Right lobe of liver (tissue), 6 donors: ENCODE measurements at regions not wholly inside any gene's neighbourhood (a gene's known extent, or its start where the extent isn't known, plus 50 kb on each side); places are given as distances from the start of the nearest gene placed in this dataset.

Source experiments
- ATAC-seq, 4 donors: fragments of 200-7000 bp; cut with Tn5 transposase; one replicate each; pipeline ENCODE4 v1.9.1; 2020; ENCODE audit warnings: mild to moderate bottlenecking in 4 of 4, moderate library complexity in 4 of 4
- DNase-seq, 3 donors: peaks; one replicate each; pipeline ENCODE4 v3.0.0-alpha.2; 2020
- H3K27ac ChIP-seq, 3 donors: fragments of 200-600 bp; one replicate each; pipeline ENCODE4 v1.8.0; 2022
- H3K27me3 ChIP-seq, 2 donors: fragments of 200-600 bp; one replicate each; pipeline ENCODE4 v1.8.0; 2022
- H3K36me3 ChIP-seq, 4 donors: fragments of 200-600 bp; sonication (generic) in 1 of 4; one replicate each; pipeline versions ENCODE4 v1.5.1 to v1.8.0; 2017 to 2022; ENCODE audit warnings: control low read depth in 1 of 4
- H3K4me1 ChIP-seq, 4 donors: fragments of 200-600 bp; sonication (generic) in 1 of 4; one replicate each; pipeline versions ENCODE4 v1.5.1 to v1.8.0; 2017 to 2022; ENCODE audit warnings: control low read depth in 1 of 4
- H3K4me3 ChIP-seq, 3 donors: fragments of 200-600 bp; one replicate each; pipeline ENCODE4 v1.8.0; 2022
- H3K9me3 ChIP-seq, 4 donors: fragments of 200-600 bp; sonication (generic) in 1 of 4; one replicate each; pipeline versions ENCODE4 v1.5.1 to v1.8.0; 2017 to 2022; ENCODE audit warnings: control low read depth in 1 of 4
- CTCF ChIP-seq, 4 donors: fragments of 200-600 bp in 3 of 4; fragments of 450-650 bp in 1 of 4; IDR thresholded peaks; one replicate each; pipeline versions ENCODE4 v1.5.1 to v1.8.0; 2016 to 2022; ENCODE audit warnings: antibody characterized with exemption in 4 of 4, mild to moderate bottlenecking in 2 of 4
- POLR2A ChIP-seq: fragments of 450-650 bp; IDR thresholded peaks from one replicate; pipeline ENCODE4 v1.6.1; 2017; ENCODE audit warnings: antibody characterized with exemption, mild to moderate bottlenecking
- WGBS: methylation state at CpG from one replicate; pipeline ENCODE4 v1.1.6; 2018; ENCODE audit warnings: low coverage, low lambda C conversion rate; ENCODE audit not compliant: insufficient coverage; ENCODE audit errors: missing lambda C conversion rate; 5-methylcytosine and 5-hydroxymethylcytosine counted together
- intact Hi-C, 2 donors: fragments of 100-400 bp; cut with DNase I; formaldehyde crosslinking; loops; one replicate each; pipeline versions ENCODE4 v1.11.2 to v1.14.1; 2022
- donor health status: DM: no; HTN: yes; CAD: no.
- donor health status: DM: no; HTN: no; CAD: no.
- donor health status: DM: no; HTN: no; CAD: no.
- donor health status: DM: no; HTN: yes; CAD: no.
- donor health status: DM: no; HTN: yes; CAD: no.

- H3K36me3 ChIP-seq: no peaks in the 10 kb centered on the region
- DNase-seq: no peak
- intact Hi-C loops: no loop called here
- no peak for ATAC-seq
- no peak overlapping the region for H3K4me3 ChIP-seq
- no peak for TF ChIP-seq CTCF (IDR thresholded peaks at IDR 0.05)
- TF ChIP-seq POLR2A: no peak
- H3K27me3 ChIP-seq: no peaks in the 10 kb centered on the region
- H3K4me1 ChIP-seq: no peaks in the 10 kb centered on the region
- H3K27ac ChIP-seq: no peak overlapping the region
- 73% methylated on average over 2 of the region's 2 CpGs for WGBS
- no peaks in the 10 kb centered on the region for H3K9me3 ChIP-seq
Observed at GRCh38 chr3:193827871-193828270, 234.9 kb downstream of the OPA1 start.

GRCh38 chr3:193828477-193828876 is 235.5 kb downstream of the OPA1 start:
- TF ChIP-seq CTCF (IDR thresholded peaks at IDR 0.05): no peak
- TF ChIP-seq POLR2A: no peak
- no peaks in the 10 kb centered on the region for H3K4me1 ChIP-seq
- ATAC-seq: no peak
- H3K36me3 ChIP-seq: no peaks in the 10 kb centered on the region
- no peak overlapping the region for H3K27ac ChIP-seq
- 92% methylated on average over 2 of the region's 6 CpGs for WGBS
- H3K9me3 ChIP-seq: no peaks in the 10 kb centered on the region
- DNase-seq: no peak
- H3K27me3 ChIP-seq: no peaks in the 10 kb centered on the region
- H3K4me3 ChIP-seq: no peak overlapping the region
- intact Hi-C loops: no loop called here

GRCh38 chr3:193829781-193830180 is 236.8 kb downstream of the OPA1 start:
- intact Hi-C loops: no loop called here
- no peak for ATAC-seq
- Histone ChIP-seq H3K27ac (no peak overlapping the region), H3K4me1 (peaks cover 0 to 1% (median 0%) of the 10 kb centered on the region in 4 donors), H3K4me3 (no peak overlapping the region), H3K27me3 (no peaks in the 10 kb centered on the region), H3K9me3 (no peaks in the 10 kb centered on the region), H3K36me3 (no peaks in the 10 kb centered on the region)
- no peak for DNase-seq
- WGBS: 82% methylated on average over 4 of the region's 5 CpGs
- TF ChIP-seq POLR2A: no peak
- no peak for TF ChIP-seq CTCF (IDR thresholded peaks at IDR 0.05)

GRCh38 chr3:193830791-193831191 is 237.8 kb downstream of the OPA1 start:
- TF ChIP-seq POLR2A (no peak), CTCF (IDR thresholded peaks at IDR 0.05) (no peak)
- DNase-seq: no peak
- no peaks in the 10 kb centered on the region for H3K27me3 ChIP-seq
- 94% methylated on average over 6 of the region's 8 CpGs for WGBS
- no peaks in the 10 kb centered on the region for H3K36me3 ChIP-seq
- no peak overlapping the region for H3K4me3 ChIP-seq
- intact Hi-C loops: no loop called here
- ATAC-seq: no peak
- H3K27ac ChIP-seq: no peak overlapping the region
- no peaks in the 10 kb centered on the region for H3K9me3 ChIP-seq
- H3K4me1 ChIP-seq: peaks cover 0 to 5% (median 0%) of the 10 kb centered on the region in 4 donors
